Body of pancreas (tissue), 4 donors: ENCODE measurements at regions not wholly inside any gene's neighbourhood (a gene's known extent, or its start where the extent isn't known, plus 50 kb on each side); places are given as distances from the start of the nearest gene placed in this dataset.

Source experiments
- ATAC-seq: fragments of 150-250 bp; one replicate; pipeline ENCODE4 v1.9.1; 2016
- DNase-seq, 4 donors: peaks; one replicate each; pipeline ENCODE4 v3.0.0-alpha.2; 2019
- H3K27ac ChIP-seq, 4 donors: fragments of 200-600 bp; sonication (generic); 1 replicate in 3 of 4; 2 replicates in 1 of 4; pipeline versions ENCODE4 v1.5.1 to v1.6.1; 2016 to 2019; ENCODE audit warnings: mild to moderate bottlenecking in 1 of 4, mixed read lengths in 1 of 4, moderate library complexity in 1 of 4
- H3K27me3 ChIP-seq, 2 donors: fragments of 200-600 bp; sonication (generic); one replicate each; pipeline ENCODE4 v1.6.0; 2016; ENCODE audit warnings: mild to moderate bottlenecking in 1 of 2
- H3K36me3 ChIP-seq, 2 donors: fragments of 200-600 bp; sonication (generic); replicated peaks in 1 of 2; 2 replicates each; pipeline ENCODE4 v1.5.1; 2016; ENCODE audit warnings: low read depth in 2 of 2; ENCODE audit not compliant: insufficient read depth in 1 of 2
- H3K4me1 ChIP-seq: fragments of 200-600 bp; sonication (generic); one replicate; pipeline ENCODE4 v1.6.0; 2016
- H3K4me3 ChIP-seq, 2 donors: fragments of 200-600 bp; sonication (generic); 1 replicate in 1 of 2; 2 replicates in 1 of 2; pipeline ENCODE4 v1.5.1; 2016 to 2019
- H3K9me3 ChIP-seq, 3 donors: fragments of 200-600 bp; sonication (generic); 1 replicate in 2 of 3; 2 replicates in 1 of 3; pipeline ENCODE4 v1.5.1; 2016
- CTCF ChIP-seq, 7 experiments: fragments of 450-650 bp in 4 of 7; fragments of 200-600 bp in 3 of 7; sonication (generic) in 3 of 7; IDR thresholded peaks; one replicate each; pipeline ENCODE4 v1.5.1; 2016 to 2019; ENCODE audit warnings: antibody characterized with exemption in 7 of 7
- POLR2A ChIP-seq, 3 donors: fragments of 450-650 bp; IDR thresholded peaks; one replicate each; pipeline ENCODE4 v1.6.1; 2016; ENCODE audit warnings: antibody characterized with exemption in 3 of 3, mild to moderate bottlenecking in 2 of 3
- WGBS, 2 donors: methylation state at CpG; one replicate each; pipeline ENCODE4 v1.1.5; 2017; 5-methylcytosine and 5-hydroxymethylcytosine counted together
- intact Hi-C: fragments of 100-400 bp; cut with DNase I; formaldehyde crosslinking; loops from one replicate; pipeline ENCODE4 v1.15.1; 2023

- no peak overlapping the region for H3K27ac ChIP-seq
- intact Hi-C loops = no loop called here
- H3K36me3 ChIP-seq = no peaks in the 10 kb centered on the region
- no peak for TF ChIP-seq CTCF (IDR thresholded peaks at IDR 0.05)
- TF ChIP-seq POLR2A (IDR thresholded peaks at IDR 0.05) = no peak
- no peaks in the 10 kb centered on the region for H3K27me3 ChIP-seq
- H3K4me1 ChIP-seq = no peaks in the 10 kb centered on the region
- WGBS, 2 donors = 64 to 67% methylated on average over 4 of the region's 4 CpGs
- H3K9me3 ChIP-seq = no peaks in the 10 kb centered on the region
- ATAC-seq (no peak), DNase-seq (no peak)
- no peak overlapping the region for H3K4me3 ChIP-seq
Observed at GRCh38 chr21:17002594-17003257, 510.1 kb upstream of the CXADR start.

- H3K27ac ChIP-seq = no peak overlapping the region
- no peaks in the 10 kb centered on the region for H3K4me1 ChIP-seq
- H3K9me3 ChIP-seq = no peaks in the 10 kb centered on the region
- 50 to 61% methylated on average over 1 of the region's 1 CpG for WGBS, 2 donors
- no peaks in the 10 kb centered on the region for H3K27me3 ChIP-seq
- H3K36me3 ChIP-seq = no peaks in the 10 kb centered on the region
- DNase-seq = no peak
- H3K4me3 ChIP-seq = no peak overlapping the region
- no peak for ATAC-seq
- intact Hi-C loops = no loop called here
- no peak for TF ChIP-seq POLR2A (IDR thresholded peaks at IDR 0.05)
- no peak for TF ChIP-seq CTCF (IDR thresholded peaks at IDR 0.05)
Observed at GRCh38 chr21:17003258-17003615, 509.6 kb upstream of the CXADR start.

- DNase-seq (no peak), ATAC-seq (no peak)
- TF ChIP-seq CTCF (IDR thresholded peaks at IDR 0.05) = no peak
- TF ChIP-seq POLR2A (IDR thresholded peaks at IDR 0.05) = no peak
- intact Hi-C loops = no loop called here
- WGBS, 2 donors = 28 to 34% methylated on average over 3 of the region's 3 CpGs
- Histone ChIP-seq H3K36me3 (no peaks in the 10 kb centered on the region), H3K27me3 (no peaks in the 10 kb centered on the region), H3K4me1 (no peaks in the 10 kb centered on the region), H3K9me3 (no peaks in the 10 kb centered on the region), H3K27ac (no peak overlapping the region), H3K4me3 (no peak overlapping the region)
Observed at GRCh38 chr21:17003763-17004373, 509.0 kb upstream of the CXADR start.

GRCh38 chr21:17032141-17032655 lies 480.6 kb upstream of the CXADR start:
- Histone ChIP-seq H3K9me3 (no peaks in the 10 kb centered on the region), H3K36me3 (no peaks in the 10 kb centered on the region), H3K27ac (no peak overlapping the region), H3K4me3 (no peak overlapping the region), H3K27me3 (no peaks in the 10 kb centered on the region), H3K4me1 (no peaks in the 10 kb centered on the region)
- ATAC-seq (no peak), DNase-seq (no peak)
- no peak for TF ChIP-seq POLR2A (IDR thresholded peaks at IDR 0.05)
- TF ChIP-seq CTCF (IDR thresholded peaks at IDR 0.05) = no peak
- intact Hi-C loops = no loop called here
- 15 to 27% methylated on average over 2 of the region's 2 CpGs for WGBS, 2 donors

- Histone ChIP-seq H3K27me3 (no peaks in the 10 kb centered on the region), H3K27ac (no peak overlapping the region), H3K36me3 (no peaks in the 10 kb centered on the region), H3K9me3 (no peaks in the 10 kb centered on the region), H3K4me1 (no peaks in the 10 kb centered on the region), H3K4me3 (no peak overlapping the region)
- TF ChIP-seq CTCF (IDR thresholded peaks at IDR 0.05) (no peak), POLR2A (IDR thresholded peaks at IDR 0.05) (no peak)
- DNase-seq (no peak), ATAC-seq (no peak)
- WGBS, 2 donors = 46 to 48% methylated on average over 3 of the region's 3 CpGs
- intact Hi-C loops = no loop called here
Observed at GRCh38 chr21:17044696-17045095, 468.1 kb upstream of the CXADR start.
